Activated CD4-positive, alpha-beta T cell treated with anti-CD3 and anti-CD28 coated beads for 24 hours (primary cell): ENCODE measurements at regions not wholly inside any gene's neighbourhood (a gene's known extent, or its start where the extent isn't known, plus 50 kb on each side); places are given as distances from the start of the nearest gene placed in this dataset.

Experiments used
- DNase-seq, 2 donors: peaks; one replicate each; pipeline ENCODE4 v3.0.0-alpha.2; 2020; ENCODE audit warnings: low read depth in 2 of 2

- no peak for DNase-seq
Measured at GRCh38 chr11:26162291-26162690, 169.6 kb upstream of the ANO3 start.

- DNase-seq, result no peak
Measured at GRCh38 chr11:26186389-26186788, 145.5 kb upstream of the ANO3 start.

- DNase-seq, result no peak
Measured at GRCh38 chr11:26187639-26188038, 144.3 kb upstream of the ANO3 start.

- no peak for DNase-seq
Measured at GRCh38 chr11:26188554-26188953, 143.4 kb upstream of the ANO3 start.

- DNase-seq, result no peak
Measured at GRCh38 chr11:26191193-26191592, 140.7 kb upstream of the ANO3 start.

GRCh38 chr11:26193694-26194365, 138.1 kb upstream of the ANO3 start:
- no peak for DNase-seq

GRCh38 chr11:26194881-26195280, 137.0 kb upstream of the ANO3 start:
- DNase-seq, result no peak

- no peak for DNase-seq
Measured at GRCh38 chr11:26198532-26199096, 133.3 kb upstream of the ANO3 start.

GRCh38 chr11:26199331-26200095, 132.4 kb upstream of the ANO3 start:
- DNase-seq, result no peak

GRCh38 chr11:26201411-26201810, 130.5 kb upstream of the ANO3 start:
- no peak for DNase-seq

GRCh38 chr11:26202754-26203153, 129.2 kb upstream of the ANO3 start:
- DNase-seq, result no peak

- no peak for DNase-seq
Measured at GRCh38 chr11:26204101-26204500, 127.8 kb upstream of the ANO3 start.

GRCh38 chr11:26204839-26205238, 127.1 kb upstream of the ANO3 start:
- DNase-seq, result no peak

GRCh38 chr11:26219183-26220117, 112.5 kb upstream of the ANO3 start:
- no peak for DNase-seq

- DNase-seq, result no peak
Measured at GRCh38 chr11:26225646-26226045, 106.3 kb upstream of the ANO3 start.

- no peak for DNase-seq
Measured at GRCh38 chr11:26227301-26227746, 104.6 kb upstream of the ANO3 start.

- DNase-seq, result no peak
Measured at GRCh38 chr11:26227883-26228502, 103.9 kb upstream of the ANO3 start.

GRCh38 chr11:26228778-26229177, 103.2 kb upstream of the ANO3 start:
- no peak for DNase-seq

- no peak for DNase-seq
Measured at GRCh38 chr11:26229257-26229656, 102.7 kb upstream of the ANO3 start.

GRCh38 chr11:26229981-26230380, 101.9 kb upstream of the ANO3 start:
- DNase-seq, result no peak

GRCh38 chr11:26231252-26231661, 100.7 kb upstream of the ANO3 start:
- no peak for DNase-seq
